K562 (cell line): ENCODE measurements at regions not wholly inside any gene's neighbourhood (a gene's known extent, or its start where the extent isn't known, plus 50 kb on each side); places are given as distances from the start of the nearest gene placed in this dataset.

ENCODE experiments used
- ATAC-seq: fragments of 200-7000 bp; cut with Tn5 transposase; 3 replicates; pipeline ENCODE4 v1.9.1; 2020; ENCODE audit warnings: moderate library complexity
- BruUV-seq: library from RNA; stranded (reverse); fragments of 400-500 nt; replicated peaks from 2 replicates; lab custom pipeline; 2021; lab: Mats Ljungman, UMichigan
- CTCF ChIA-PET: fragments of 300-600 bp; formaldehyde crosslinking; extraction: SDS; loops from one replicate; lab custom pipeline; 2021; ENCODE audit warnings: low intra/inter-chr PET ratio; lab: Yijun Ruan, JAX
- POLR2A ChIA-PET: fragments of 300-600, 350-650 bp; sonication (Branson Sonifier 250); formaldehyde crosslinking; extraction: SDS; loops from one replicate; lab custom pipeline; 2021; ENCODE audit warnings: antibody characterized with exemption, inconsistent platforms; lab: Yijun Ruan, JAX
- DNase-seq, 4 experiments: peaks; one replicate each; pipeline versions ENCODE4 v3.0.0 to v3.0.0-alpha.2; 2011 to 2018; ENCODE audit warnings: low spot score in 3 of 4, mixed read lengths in 3 of 4; ENCODE audit errors: extremely low read depth in 1 of 4
- FAIRE-seq: peaks from 2 replicates; lab custom pipeline; 2011; peaks lifted over from hg19 to GRCh38; lab: Jason Lieb, UNC
- H2AFZ ChIP-seq: 2 replicates; pipeline ENCODE4 v1.6.0; 2011; ENCODE audit warnings: low read depth, low read length, control low read depth, inconsistent platforms
- H3K27ac ChIP-seq: fragments of 200-600 bp; 3 replicates; pipeline ENCODE4 v1.8.0; 2011; ENCODE audit warnings: low read depth, mild to moderate bottlenecking, control low read depth, inconsistent platforms, low read length, moderate library complexity, mixed read lengths; ENCODE audit errors: extremely low read depth
- H3K27me3 ChIP-seq, 2 experiments: fragments of 300-600 bp in 1 of 2; 2 replicates in 1 of 2; 3 replicates in 1 of 2; pipeline versions ENCODE4 v1.6.0 to v1.8.0; 2011; ENCODE audit warnings: inconsistent platforms in 2 of 2, low read length in 2 of 2, mild to moderate bottlenecking in 1 of 2, mixed read lengths in 1 of 2, moderate library complexity in 1 of 2; ENCODE audit not compliant: control insufficient read depth in 2 of 2, insufficient read depth in 2 of 2
- H3K36me3 ChIP-seq: fragments of 300-600 bp; 3 replicates; pipeline ENCODE4 v1.8.0; 2011; ENCODE audit warnings: mild to moderate bottlenecking, low read length, inconsistent platforms; ENCODE audit not compliant: control insufficient read depth, insufficient read depth
- H3K4me1 ChIP-seq, 2 experiments: fragments of 200-600 bp in 1 of 2; replicated peaks in 1 of 2; 2 replicates in 1 of 2; 3 replicates in 1 of 2; pipeline versions ENCODE4 v1.5.1 to v1.8.0; 2011; ENCODE audit warnings: inconsistent platforms in 2 of 2, low read length in 2 of 2, mild to moderate bottlenecking in 1 of 2, mixed read lengths in 1 of 2, moderate library complexity in 1 of 2; ENCODE audit not compliant: control insufficient read depth in 2 of 2, insufficient read depth in 2 of 2
- H3K4me2 ChIP-seq: 2 replicates; pipeline ENCODE4 v1.6.1; 2011; ENCODE audit warnings: low read length, control low read depth, inconsistent platforms, mixed read lengths; ENCODE audit not compliant: insufficient read depth
- H3K4me3 ChIP-seq: fragments of 200-600 bp; sonication (generic), shearing (Covaris generic); 2 replicates; pipeline ENCODE4 v1.5.1; 2016; ENCODE audit warnings: control low read depth, inconsistent platforms
- H3K79me2 ChIP-seq: fragments of 200-600 bp; 3 replicates; pipeline ENCODE4 v1.8.0; 2011; ENCODE audit warnings: low read length, inconsistent platforms; ENCODE audit not compliant: control insufficient read depth, insufficient read depth
- H3K9ac ChIP-seq, 2 experiments: 2 replicates each; pipeline versions ENCODE4 v1.6.0 to v1.6.1; 2011; ENCODE audit warnings: low read depth in 2 of 2, low read length in 2 of 2, control low read depth in 1 of 2, inconsistent platforms in 1 of 2, mild to moderate bottlenecking in 1 of 2, mixed read lengths in 1 of 2; ENCODE audit not compliant: insufficient read depth in 1 of 2
- H3K9me1 ChIP-seq: one replicate; pipeline ENCODE4 v1.6.0; 2011; ENCODE audit warnings: inconsistent platforms, mild to moderate bottlenecking, low read length, moderate library complexity; ENCODE audit not compliant: control insufficient read depth, insufficient read depth
- H3K9me3 ChIP-seq: replicated peaks from 2 replicates; pipeline ENCODE4 v1.5.1; 2011; ENCODE audit warnings: low read depth, low read length, inconsistent platforms; ENCODE audit not compliant: control insufficient read depth, insufficient read depth
- H4K20me1 ChIP-seq: replicated peaks from 2 replicates; pipeline ENCODE4 v1.6.1; 2011; ENCODE audit warnings: low read length, inconsistent platforms, mixed read lengths; ENCODE audit not compliant: control insufficient read depth, insufficient read depth
- KLF1 ChIP-seq: fragments of 450-650 bp; IDR thresholded peaks from 2 replicates; pipeline ENCODE4 v1.6.1; 2016; ENCODE audit warnings: missing genetic modification characterization, missing compliant biosample characterization
- RBM25 ChIP-seq: fragments of 200-400 bp; formaldehyde crosslinking; IDR thresholded peaks from 2 replicates; pipeline ENCODE4 v1.6.1; 2018; ENCODE audit warnings: low read length, low read depth, moderate library complexity; ENCODE audit not compliant: severe bottlenecking
- RCOR1 ChIP-seq, 2 experiments: IDR thresholded peaks; 2 replicates each; pipeline ENCODE4 v1.6.1; 2012; ENCODE audit warnings: low read depth in 2 of 2, low read length in 2 of 2, borderline replicate concordance in 1 of 2, improper control_type of control experiment in 1 of 2
- TCF7 ChIP-seq: sonication (generic); IDR thresholded peaks from 2 replicates; pipeline ENCODE4 v1.6.1; 2016; ENCODE audit warnings: antibody characterized with exemption, borderline replicate concordance
- YY1 ChIP-seq, 3 experiments: IDR thresholded peaks; 2 replicates each; pipeline ENCODE4 v1.6.1; 2011; ENCODE audit warnings: low read length in 2 of 3, mild to moderate bottlenecking in 2 of 3, moderate library complexity in 2 of 3, borderline replicate concordance in 1 of 3, control low read depth in 1 of 3, low read depth in 1 of 3; ENCODE audit not compliant: insufficient read depth in 3 of 3, insufficient replicate concordance in 2 of 3, control insufficient read depth in 1 of 3, insufficient read length in 1 of 3; ENCODE audit errors: extremely low read depth in 1 of 3
- ZNF140 ChIP-seq: fragments of 250-450 bp; sonication (Bioruptor Pico); IDR thresholded peaks from 2 replicates; pipeline ENCODE4 v1.8.0; 2021; ENCODE audit warnings: moderate library complexity, mild to moderate bottlenecking, inconsistent platforms
- WGBS: fragments of 100-300 bp; shearing (Covaris generic); methylation state at CpG from one replicate; pipeline ENCODE4 v1.1.6; 2016; ENCODE audit warnings: low coverage, mixed read lengths; ENCODE audit not compliant: insufficient coverage; ENCODE audit errors: missing lambda C conversion rate; 5-methylcytosine and 5-hydroxymethylcytosine counted together
- in situ Hi-C: fragments of 300-500 bp; cut with MboI; formaldehyde crosslinking; loops from 4 replicates; pipeline ENCODE4 v1.15.0; 2018; ENCODE audit warnings: inconsistent platforms, mixed read lengths
- intact Hi-C: fragments of 100-400 bp; cut with micrococcal nuclease; formaldehyde crosslinking; loops from 2 replicates; pipeline ENCODE4 v1.14.2; 2022
- TF ChIP-seq, protein P1 (sequence below): fragments of 200-800 bp; sonication (Bioruptor generic); IDR thresholded peaks from 2 replicates; pipeline ENCODE4 v1.6.1; 2017; ENCODE audit warnings: missing genetic modification characterization, missing compliant biosample characterization
- TF ChIP-seq, protein P2 (sequence below), 3 experiments: fragments of 200-800 bp in 1 of 3; sonication (Bioruptor generic) in 1 of 3; sonication (generic) in 1 of 3; formaldehyde crosslinking in 1 of 3; IDR thresholded peaks; 2 replicates each; pipeline versions ENCODE4 v1.6.1 to v1.8.0; 2016 to 2022; ENCODE audit warnings: mild to moderate bottlenecking in 2 of 3, missing compliant biosample characterization in 2 of 3, missing genetic modification characterization in 2 of 3, missing genetic modification reagents in 1 of 3
- TF ChIP-seq, protein P3 (sequence below): fragments of 450-650 bp; IDR thresholded peaks from 2 replicates; pipeline ENCODE4 v1.6.1; 2016; ENCODE audit warnings: low read depth

DNA sequence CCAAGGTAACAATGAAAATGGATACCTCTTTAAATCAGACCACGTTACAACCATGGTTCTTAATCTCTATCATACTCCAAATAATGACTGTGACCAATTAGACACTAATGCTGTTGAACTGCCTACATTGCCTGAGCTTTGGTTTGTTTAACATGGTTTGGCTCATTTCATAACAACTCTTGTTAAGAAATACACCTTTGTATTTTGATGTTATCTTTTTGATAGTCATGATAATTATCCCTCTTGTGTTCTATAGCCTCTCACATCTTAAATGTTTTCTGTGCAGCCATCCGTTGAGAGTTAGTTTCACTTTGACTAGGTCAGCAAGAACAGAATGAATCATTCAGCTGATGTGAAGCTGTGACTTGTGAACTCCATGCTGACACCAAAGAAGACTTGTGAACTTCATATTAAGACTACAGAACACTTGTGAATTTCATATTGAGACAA is 75.5 kb upstream of the RERGL start:
- FAIRE-seq (no peak), ATAC-seq (no peak), DNase-seq (no peak)
- Histone ChIP-seq H3K9me1 (no peaks in the 10 kb centered on the region), H3K4me1 (no peaks in the 10 kb centered on the region), H3K36me3 (no peaks in the 10 kb centered on the region), H3K4me2 (no peak overlapping the region), H3K27ac (no peak overlapping the region), H3K27me3 (no peaks in the 10 kb centered on the region), H3K79me2 (no peaks in the 10 kb centered on the region), H2AFZ (no peak overlapping the region), H3K4me3 (no peak overlapping the region), H3K9me3 (no peaks in the 10 kb centered on the region), H4K20me1 (no peaks in the 10 kb centered on the region), H3K9ac (no peak overlapping the region)
- WGBS: 0% methylated on average over 2 of the region's 2 CpGs
- ChIA-PET POLR2A (no interaction called here), CTCF (no interaction called here)
- in situ Hi-C loops (no loop called here), intact Hi-C loops (no loop called here)
- no TSS peak for BruUV-seq
- no peak for TF ChIP-seq ZNF140 (CRISPR knock-in tag)
- TF ChIP-seq, protein P1, sequence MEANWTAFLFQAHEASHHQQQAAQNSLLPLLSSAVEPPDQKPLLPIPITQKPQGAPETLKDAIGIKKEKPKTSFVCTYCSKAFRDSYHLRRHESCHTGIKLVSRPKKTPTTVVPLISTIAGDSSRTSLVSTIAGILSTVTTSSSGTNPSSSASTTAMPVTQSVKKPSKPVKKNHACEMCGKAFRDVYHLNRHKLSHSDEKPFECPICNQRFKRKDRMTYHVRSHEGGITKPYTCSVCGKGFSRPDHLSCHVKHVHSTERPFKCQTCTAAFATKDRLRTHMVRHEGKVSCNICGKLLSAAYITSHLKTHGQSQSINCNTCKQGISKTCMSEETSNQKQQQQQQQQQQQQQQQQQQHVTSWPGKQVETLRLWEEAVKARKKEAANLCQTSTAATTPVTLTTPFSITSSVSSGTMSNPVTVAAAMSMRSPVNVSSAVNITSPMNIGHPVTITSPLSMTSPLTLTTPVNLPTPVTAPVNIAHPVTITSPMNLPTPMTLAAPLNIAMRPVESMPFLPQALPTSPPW (CRISPR knock-in tag): no peak
- TF ChIP-seq, protein P2, sequence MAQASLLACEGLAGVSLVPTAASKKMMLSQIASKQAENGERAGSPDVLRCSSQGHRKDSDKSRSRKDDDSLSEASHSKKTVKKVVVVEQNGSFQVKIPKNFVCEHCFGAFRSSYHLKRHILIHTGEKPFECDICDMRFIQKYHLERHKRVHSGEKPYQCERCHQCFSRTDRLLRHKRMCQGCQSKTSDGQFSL (CRISPR knock-in tag; IDR thresholded peaks at IDR 0.05): no peak
- TF ChIP-seq, protein P2 (tag; IDR thresholded peaks at IDR 0.05): no peak
- no peak for TF ChIP-seq TCF7
- no peak for TF ChIP-seq RBM25
- TF ChIP-seq YY1 (IDR thresholded peaks at IDR 0.05; ENCODE audit: borderline replicate concordance in 1 of 3, control insufficient read depth in 1 of 3, extremely low read depth in 1 of 3, insufficient read depth in 3 of 3, insufficient read length in 1 of 3, insufficient replicate concordance in 2 of 3, low read depth in 1 of 3, low read length in 2 of 3): no peak
- no peak for TF ChIP-seq RCOR1 (IDR thresholded peaks at IDR 0.05; ENCODE audit: borderline replicate concordance in 1 of 2, low read depth in 2 of 2, low read length in 2 of 2)
- no peak for TF ChIP-seq KLF1 (tag)
- TF ChIP-seq, protein P3, sequence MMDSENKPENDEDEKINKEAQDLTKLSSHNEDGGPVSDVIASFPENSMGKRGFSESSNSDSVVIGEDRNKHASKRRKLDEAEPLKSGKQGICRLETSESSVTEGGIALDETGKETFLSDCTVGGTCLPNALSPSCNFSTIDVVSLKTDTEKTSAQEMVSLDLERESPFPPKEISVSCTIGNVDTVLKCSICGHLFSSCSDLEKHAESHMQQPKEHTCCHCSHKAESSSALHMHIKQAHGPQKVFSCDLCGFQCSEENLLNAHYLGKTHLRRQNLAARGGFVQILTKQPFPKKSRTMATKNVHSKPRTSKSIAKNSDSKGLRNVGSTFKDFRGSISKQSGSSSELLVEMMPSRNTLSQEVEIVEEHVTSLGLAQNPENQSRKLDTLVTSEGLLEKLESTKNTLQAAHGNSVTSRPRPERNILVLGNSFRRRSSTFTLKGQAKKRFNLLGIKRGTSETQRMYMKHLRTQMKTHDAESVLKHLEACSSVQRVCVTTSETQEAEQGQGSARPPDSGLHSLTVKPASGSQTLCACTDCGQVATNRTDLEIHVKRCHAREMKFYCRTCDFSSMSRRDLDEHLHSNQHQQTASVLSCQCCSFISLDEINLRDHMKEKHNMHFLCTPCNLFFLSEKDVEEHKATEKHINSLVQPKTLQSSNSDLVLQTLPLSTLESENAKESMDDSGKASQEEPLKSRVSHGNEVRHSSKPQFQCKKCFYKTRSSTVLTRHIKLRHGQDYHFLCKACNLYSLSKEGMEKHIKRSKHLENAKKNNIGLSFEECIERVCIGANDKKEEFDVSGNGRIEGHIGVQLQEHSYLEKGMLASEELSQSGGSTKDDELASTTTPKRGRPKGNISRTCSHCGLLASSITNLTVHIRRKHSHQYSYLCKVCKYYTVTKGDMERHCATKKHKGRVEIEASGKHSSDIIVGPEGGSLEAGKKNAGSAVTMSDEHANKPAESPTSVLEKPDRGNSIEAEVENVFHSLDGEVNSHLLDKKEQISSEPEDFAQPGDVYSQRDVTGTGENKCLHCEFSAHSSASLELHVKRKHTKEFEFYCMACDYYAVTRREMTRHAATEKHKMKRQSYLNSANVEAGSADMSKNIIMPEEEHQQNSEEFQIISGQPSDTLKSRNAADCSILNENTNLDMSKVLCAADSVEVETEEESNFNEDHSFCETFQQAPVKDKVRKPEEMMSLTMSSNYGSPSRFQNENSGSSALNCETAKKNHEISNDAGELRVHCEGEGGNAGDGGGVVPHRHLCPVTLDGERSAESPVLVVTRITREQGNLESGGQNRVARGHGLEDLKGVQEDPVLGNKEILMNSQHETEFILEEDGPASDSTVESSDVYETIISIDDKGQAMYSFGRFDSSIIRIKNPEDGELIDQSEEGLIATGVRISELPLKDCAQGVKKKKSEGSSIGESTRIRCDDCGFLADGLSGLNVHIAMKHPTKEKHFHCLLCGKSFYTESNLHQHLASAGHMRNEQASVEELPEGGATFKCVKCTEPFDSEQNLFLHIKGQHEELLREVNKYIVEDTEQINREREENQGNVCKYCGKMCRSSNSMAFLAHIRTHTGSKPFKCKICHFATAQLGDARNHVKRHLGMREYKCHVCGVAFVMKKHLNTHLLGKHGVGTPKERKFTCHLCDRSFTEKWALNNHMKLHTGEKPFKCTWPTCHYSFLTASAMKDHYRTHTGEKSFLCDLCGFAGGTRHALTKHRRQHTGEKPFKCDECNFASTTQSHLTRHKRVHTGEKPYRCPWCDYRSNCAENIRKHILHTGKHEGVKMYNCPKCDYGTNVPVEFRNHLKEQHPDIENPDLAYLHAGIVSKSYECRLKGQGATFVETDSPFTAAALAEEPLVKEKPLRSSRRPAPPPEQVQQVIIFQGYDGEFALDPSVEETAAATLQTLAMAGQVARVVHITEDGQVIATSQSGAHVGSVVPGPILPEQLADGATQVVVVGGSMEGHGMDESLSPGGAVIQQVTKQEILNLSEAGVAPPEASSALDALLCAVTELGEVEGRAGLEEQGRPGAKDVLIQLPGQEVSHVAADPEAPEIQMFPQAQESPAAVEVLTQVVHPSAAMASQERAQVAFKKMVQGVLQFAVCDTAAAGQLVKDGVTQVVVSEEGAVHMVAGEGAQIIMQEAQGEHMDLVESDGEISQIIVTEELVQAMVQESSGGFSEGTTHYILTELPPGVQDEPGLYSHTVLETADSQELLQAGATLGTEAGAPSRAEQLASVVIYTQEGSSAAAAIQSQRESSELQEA: no peak
